Tibial nerve (tissue), 4 donors: ENCODE measurements at regions not wholly inside any gene's neighbourhood (a gene's known extent, or its start where the extent isn't known, plus 50 kb on each side); places are given as distances from the start of the nearest gene placed in this dataset.

Source experiments
- DNase-seq, 2 donors: peaks; one replicate each; pipeline ENCODE4 v3.0.0-alpha.2; 2019; ENCODE audit warnings: low spot score in 2 of 2
- H3K27ac ChIP-seq, 4 donors: fragments of 200-600 bp; sonication (generic) in 3 of 4; one replicate each; pipeline ENCODE4 v1.5.1; 2017 to 2019; ENCODE audit warnings: mild to moderate bottlenecking in 1 of 4
- H3K27me3 ChIP-seq, 2 donors: fragments of 200-600 bp; sonication (generic) in 1 of 2; one replicate each; pipeline versions ENCODE4 v1.5.1 to v1.6.0; 2017 to 2019
- H3K36me3 ChIP-seq, 3 donors: fragments of 200-600 bp; sonication (generic); one replicate each; pipeline ENCODE4 v1.5.1; 2018 to 2019
- H3K4me1 ChIP-seq, 4 donors: fragments of 200-600 bp; sonication (generic) in 3 of 4; one replicate each; pipeline ENCODE4 v1.5.1; 2017 to 2019
- H3K4me3 ChIP-seq, 4 donors: fragments of 200-600 bp; sonication (generic) in 3 of 4; one replicate each; pipeline ENCODE4 v1.5.1; 2017 to 2019; ENCODE audit warnings: mild to moderate bottlenecking in 1 of 4, moderate library complexity in 1 of 4
- H3K9me3 ChIP-seq, 4 donors: fragments of 200-600 bp; sonication (generic) in 3 of 4; one replicate each; pipeline ENCODE4 v1.5.1; 2017 to 2019
- CTCF ChIP-seq, 5 experiments: fragments of 200-600 bp in 3 of 5; fragments of 450-650 bp in 2 of 5; sonication (generic) in 3 of 5; IDR thresholded peaks; one replicate each; pipeline ENCODE4 v1.5.1; 2016 to 2019; ENCODE audit warnings: antibody characterized with exemption in 5 of 5, mild to moderate bottlenecking in 3 of 5, moderate library complexity in 2 of 5
- EP300 ChIP-seq, 2 donors: sonication (generic); formaldehyde crosslinking; IDR thresholded peaks; one replicate each; pipeline ENCODE4 v1.6.1; 2017; ENCODE audit warnings: antibody characterized with exemption in 2 of 2, mild to moderate bottlenecking in 1 of 2
- POLR2A ChIP-seq, 2 donors: fragments of 450-650 bp; IDR thresholded peaks; one replicate each; pipeline ENCODE4 v1.6.1; 2017; ENCODE audit warnings: antibody characterized with exemption in 2 of 2, mild to moderate bottlenecking in 2 of 2, moderate library complexity in 2 of 2
- WGBS, 2 donors: methylation state at CpG; one replicate each; pipeline ENCODE4 v1.1.5; 2018; 5-methylcytosine and 5-hydroxymethylcytosine counted together

GRCh38 chr5:17088051-17088450 is 129.4 kb upstream of the BASP1 start:
- H3K27me3 ChIP-seq: no peaks in the 10 kb centered on the region
- H3K27ac ChIP-seq: no peak overlapping the region
- no peak overlapping the region for H3K4me3 ChIP-seq
- H3K9me3 ChIP-seq: no peaks in the 10 kb centered on the region
- H3K36me3 ChIP-seq: no peaks in the 10 kb centered on the region
- H3K4me1 ChIP-seq: no peaks in the 10 kb centered on the region
- no peak for DNase-seq
- 83 to 84% methylated on average over 4 of the region's 4 CpGs for WGBS, 2 donors
- no peak for TF ChIP-seq EP300 (IDR thresholded peaks at IDR 0.05)
- no peak for TF ChIP-seq POLR2A (IDR thresholded peaks at IDR 0.05)
- no peak for TF ChIP-seq CTCF (IDR thresholded peaks at IDR 0.05)

GRCh38 chr5:17089001-17089400 is 128.4 kb upstream of the BASP1 start:
- H3K27ac ChIP-seq: no peak overlapping the region
- DNase-seq: no peak
- H3K36me3 ChIP-seq: no peaks in the 10 kb centered on the region
- no peak overlapping the region for H3K4me3 ChIP-seq
- H3K4me1 ChIP-seq: no peaks in the 10 kb centered on the region
- TF ChIP-seq CTCF (IDR thresholded peaks at IDR 0.05) (no peak), POLR2A (IDR thresholded peaks at IDR 0.05) (no peak), EP300 (IDR thresholded peaks at IDR 0.05) (no peak)
- no peaks in the 10 kb centered on the region for H3K9me3 ChIP-seq
- no peaks in the 10 kb centered on the region for H3K27me3 ChIP-seq

GRCh38 chr5:17089690-17090089 is 127.7 kb upstream of the BASP1 start:
- Histone ChIP-seq H3K4me3 (no peak overlapping the region), H3K9me3 (no peaks in the 10 kb centered on the region), H3K27me3 (no peaks in the 10 kb centered on the region), H3K27ac (no peak overlapping the region), H3K36me3 (no peaks in the 10 kb centered on the region), H3K4me1 (no peaks in the 10 kb centered on the region)
- TF ChIP-seq POLR2A (IDR thresholded peaks at IDR 0.05): no peak
- TF ChIP-seq CTCF (IDR thresholded peaks at IDR 0.05): no peak
- no peak for TF ChIP-seq EP300 (IDR thresholded peaks at IDR 0.05)
- 90 to 98% methylated on average over 2 of the region's 2 CpGs for WGBS, 2 donors
- no peak for DNase-seq

- Histone ChIP-seq H3K4me1 (no peaks in the 10 kb centered on the region), H3K27me3 (no peaks in the 10 kb centered on the region), H3K27ac (no peak overlapping the region), H3K36me3 (no peaks in the 10 kb centered on the region), H3K9me3 (no peaks in the 10 kb centered on the region), H3K4me3 (no peak overlapping the region)
- DNase-seq: no peak
- TF ChIP-seq POLR2A (IDR thresholded peaks at IDR 0.05) (no peak), CTCF (IDR thresholded peaks at IDR 0.05) (no peak), EP300 (IDR thresholded peaks at IDR 0.05) (no peak)
- WGBS, 2 donors: 84 to 92% methylated on average over 5 of the region's 5 CpGs
Measured at GRCh38 chr5:17090839-17091238, 126.6 kb upstream of the BASP1 start.

- H3K9me3 ChIP-seq: no peaks in the 10 kb centered on the region
- H3K4me1 ChIP-seq: no peaks in the 10 kb centered on the region
- WGBS, 2 donors: 37 to 45% methylated on average over 7 of the region's 7 CpGs
- no peak for DNase-seq
- TF ChIP-seq EP300 (IDR thresholded peaks at IDR 0.05) (no peak), CTCF (IDR thresholded peaks at IDR 0.05) (no peak), POLR2A (IDR thresholded peaks at IDR 0.05) (no peak)
- no peak overlapping the region for H3K4me3 ChIP-seq
- H3K27ac ChIP-seq: no peak overlapping the region
- H3K27me3 ChIP-seq: no peaks in the 10 kb centered on the region
- no peaks in the 10 kb centered on the region for H3K36me3 ChIP-seq
Measured at GRCh38 chr5:17094830-17095229, 122.6 kb upstream of the BASP1 start.
